Sigmoid colon (tissue), 6 donors: ENCODE measurements at regions not wholly inside any gene's neighbourhood (a gene's known extent, or its start where the extent isn't known, plus 50 kb on each side); places are given as distances from the start of the nearest gene placed in this dataset.

Experiments
- DNase-seq: peaks from one replicate; pipeline ENCODE4 v3.0.0-alpha.2; 2019
- H3K27ac ChIP-seq, 4 donors: fragments of 200-600 bp; sonication (generic); one replicate each; pipeline ENCODE4 v1.5.1; 2016 to 2019; ENCODE audit warnings: mild to moderate bottlenecking in 1 of 4
- H3K27me3 ChIP-seq, 3 donors: fragments of 200-600 bp; sonication (generic); one replicate each; pipeline ENCODE4 v1.5.1; 2019; ENCODE audit warnings: mild to moderate bottlenecking in 1 of 3
- H3K36me3 ChIP-seq, 4 donors: fragments of 200-600 bp; sonication (generic); one replicate each; pipeline ENCODE4 v1.5.1; 2016 to 2019
- H3K4me1 ChIP-seq, 4 donors: fragments of 200-600 bp; sonication (generic); one replicate each; pipeline ENCODE4 v1.5.1; 2017 to 2019
- H3K4me3 ChIP-seq, 4 donors: fragments of 200-600 bp; sonication (generic); one replicate each; pipeline ENCODE4 v1.5.1; 2017 to 2019; ENCODE audit warnings: mild to moderate bottlenecking in 2 of 4, moderate library complexity in 1 of 4
- H3K9me3 ChIP-seq, 4 donors: fragments of 200-600 bp in 3 of 4; sonication (generic) in 3 of 4; one replicate each; pipeline versions ENCODE4 v1.5.1 to v1.6.1; 2013 to 2019
- EP300 ChIP-seq, 4 donors: sonication (generic); formaldehyde crosslinking; IDR thresholded peaks; one replicate each; pipeline ENCODE4 v1.6.1; 2017; ENCODE audit warnings: antibody characterized with exemption in 4 of 4
- POLR2A ChIP-seq, 2 donors: fragments of 450-650 bp; IDR thresholded peaks; one replicate each; pipeline ENCODE4 v1.6.1; 2016; ENCODE audit warnings: antibody characterized with exemption in 2 of 2, mild to moderate bottlenecking in 2 of 2, moderate library complexity in 2 of 2
- POLR2AphosphoS5 ChIP-seq, 4 donors: sonication (generic); formaldehyde crosslinking; IDR thresholded peaks; one replicate each; pipeline ENCODE4 v1.6.1; 2017; ENCODE audit warnings: antibody characterized with exemption in 4 of 4
- WGBS, 2 donors: extraction: QIAGEN DNeasy Blood & Tissue Kit; methylation state at CpG; one replicate each; pipeline ENCODE4 v1.1.7; 2013; 5-methylcytosine and 5-hydroxymethylcytosine counted together
- intact Hi-C: fragments of 100-400 bp; cut with DNase I; formaldehyde crosslinking; loops from one replicate; pipeline ENCODE4 v1.15.1; 2023
- TF ChIP-seq, protein P1 (sequence below), 4 experiments: fragments of 450-650 bp in 3 of 4; fragments of 200-600 bp in 1 of 4; IDR thresholded peaks; one replicate each; pipeline ENCODE4 v1.5.1; 2016 to 2019; ENCODE audit warnings: antibody characterized with exemption in 4 of 4, mild to moderate bottlenecking in 3 of 4, moderate library complexity in 2 of 4
- donor health status: healthy with polysubstance abuse.
- donor health status: healthy.

DNA sequence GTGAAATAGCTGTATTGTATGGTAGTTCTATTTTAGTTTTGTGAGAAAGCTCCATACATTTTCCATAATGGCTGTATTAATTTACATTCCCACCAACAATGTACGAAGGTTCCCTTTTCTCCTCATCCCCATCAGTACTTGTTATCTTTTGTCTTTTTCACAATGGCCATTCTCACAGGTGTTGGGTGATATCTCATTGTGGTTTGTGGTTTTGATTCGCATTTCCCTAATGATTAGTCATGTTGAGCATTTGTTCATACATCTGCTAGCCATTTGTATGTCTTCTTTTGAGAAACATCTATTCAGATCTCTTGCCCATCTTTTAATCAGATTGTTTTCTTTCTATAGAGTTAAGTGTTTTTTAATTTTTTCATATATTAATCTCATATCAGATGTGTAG lies 931.9 kb downstream of the IGSF11 start:
- intact Hi-C loops, result no loop called here
- H3K4me3 ChIP-seq, result no peak overlapping the region
- DNase-seq, result no peak
- H3K4me1 ChIP-seq, result no peaks in the 10 kb centered on the region
- H3K9me3 ChIP-seq, result no peaks in the 10 kb centered on the region
- no peaks in the 10 kb centered on the region for H3K27me3 ChIP-seq
- no peaks in the 10 kb centered on the region for H3K36me3 ChIP-seq
- H3K27ac ChIP-seq, result no peak overlapping the region
- WGBS, 2 donors, result 63 to 75% methylated on average over 2 of the region's 2 CpGs
- TF ChIP-seq POLR2AphosphoS5 (IDR thresholded peaks at IDR 0.05) (no peak), POLR2A (IDR thresholded peaks at IDR 0.05) (no peak), EP300 (IDR thresholded peaks at IDR 0.05) (no peak)
- TF ChIP-seq, protein P1, sequence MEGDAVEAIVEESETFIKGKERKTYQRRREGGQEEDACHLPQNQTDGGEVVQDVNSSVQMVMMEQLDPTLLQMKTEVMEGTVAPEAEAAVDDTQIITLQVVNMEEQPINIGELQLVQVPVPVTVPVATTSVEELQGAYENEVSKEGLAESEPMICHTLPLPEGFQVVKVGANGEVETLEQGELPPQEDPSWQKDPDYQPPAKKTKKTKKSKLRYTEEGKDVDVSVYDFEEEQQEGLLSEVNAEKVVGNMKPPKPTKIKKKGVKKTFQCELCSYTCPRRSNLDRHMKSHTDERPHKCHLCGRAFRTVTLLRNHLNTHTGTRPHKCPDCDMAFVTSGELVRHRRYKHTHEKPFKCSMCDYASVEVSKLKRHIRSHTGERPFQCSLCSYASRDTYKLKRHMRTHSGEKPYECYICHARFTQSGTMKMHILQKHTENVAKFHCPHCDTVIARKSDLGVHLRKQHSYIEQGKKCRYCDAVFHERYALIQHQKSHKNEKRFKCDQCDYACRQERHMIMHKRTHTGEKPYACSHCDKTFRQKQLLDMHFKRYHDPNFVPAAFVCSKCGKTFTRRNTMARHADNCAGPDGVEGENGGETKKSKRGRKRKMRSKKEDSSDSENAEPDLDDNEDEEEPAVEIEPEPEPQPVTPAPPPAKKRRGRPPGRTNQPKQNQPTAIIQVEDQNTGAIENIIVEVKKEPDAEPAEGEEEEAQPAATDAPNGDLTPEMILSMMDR (IDR thresholded peaks at IDR 0.05), result no peak

DNA sequence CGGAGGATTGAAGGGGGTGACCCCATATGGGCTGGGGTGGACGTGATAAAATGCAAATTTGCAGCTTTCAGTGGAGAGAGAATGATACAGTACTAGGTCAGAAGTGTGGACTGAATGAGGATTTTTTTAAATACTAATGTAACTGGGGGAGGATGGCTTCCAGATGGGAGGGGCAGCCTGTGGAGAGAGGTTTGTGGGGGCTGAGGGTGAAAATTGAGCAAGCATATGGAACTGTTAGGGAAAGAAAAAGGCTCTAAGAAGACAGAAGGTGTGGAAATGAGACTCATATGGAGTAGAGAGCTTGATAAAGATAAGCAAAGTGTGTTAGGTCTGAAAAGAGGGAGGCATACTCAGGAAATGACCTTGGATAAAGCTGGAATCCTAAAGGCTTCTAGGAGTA lies 926.4 kb downstream of the IGSF11 start:
- intact Hi-C loops, result no loop called here
- H3K27me3 ChIP-seq, result no peaks in the 10 kb centered on the region
- TF ChIP-seq POLR2AphosphoS5 (IDR thresholded peaks at IDR 0.05) (no peak), EP300 (IDR thresholded peaks at IDR 0.05) (no peak), POLR2A (IDR thresholded peaks at IDR 0.05) (no peak)
- TF ChIP-seq, protein P1 (IDR thresholded peaks at IDR 0.05), result no peak
- H3K4me1 ChIP-seq, result no peaks in the 10 kb centered on the region
- no peaks in the 10 kb centered on the region for H3K9me3 ChIP-seq
- no peak overlapping the region for H3K27ac ChIP-seq
- WGBS, 2 donors, result 57 to 71% methylated on average over 2 of the region's 2 CpGs
- H3K4me3 ChIP-seq, result no peak overlapping the region
- H3K36me3 ChIP-seq, result no peaks in the 10 kb centered on the region
- DNase-seq, result no peak

DNA sequence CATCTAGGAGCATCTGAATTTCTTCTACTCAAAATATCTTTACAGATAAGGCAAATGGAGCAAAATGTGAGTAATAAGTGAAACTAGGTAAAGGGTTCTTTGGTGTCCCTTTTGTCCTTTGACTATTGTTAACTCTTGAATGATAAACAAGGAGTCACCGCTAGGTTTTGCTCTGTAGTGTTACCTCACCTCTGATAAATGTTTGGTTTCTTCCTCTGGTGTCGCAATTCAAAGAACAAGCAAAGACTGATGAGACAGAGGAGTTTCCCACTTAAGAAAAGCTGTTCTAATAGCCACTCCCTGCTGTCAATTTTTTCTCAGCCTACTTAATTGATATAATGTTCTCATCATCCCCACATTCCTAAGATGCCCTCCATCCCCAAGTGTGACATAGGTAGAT lies 925.9 kb downstream of the IGSF11 start:
- H3K27ac ChIP-seq, result no peak overlapping the region
- TF ChIP-seq POLR2A (IDR thresholded peaks at IDR 0.05) (no peak), EP300 (IDR thresholded peaks at IDR 0.05) (no peak), POLR2AphosphoS5 (IDR thresholded peaks at IDR 0.05) (no peak)
- TF ChIP-seq, protein P1 (IDR thresholded peaks at IDR 0.05), result no peak
- no peaks in the 10 kb centered on the region for H3K4me1 ChIP-seq
- H3K4me3 ChIP-seq, result no peak overlapping the region
- 73 to 85% methylated on average over 2 of the region's 2 CpGs for WGBS, 2 donors
- intact Hi-C loops, result no loop called here
- H3K27me3 ChIP-seq, result no peaks in the 10 kb centered on the region
- H3K9me3 ChIP-seq, result no peaks in the 10 kb centered on the region
- DNase-seq, result no peak
- no peaks in the 10 kb centered on the region for H3K36me3 ChIP-seq

DNA sequence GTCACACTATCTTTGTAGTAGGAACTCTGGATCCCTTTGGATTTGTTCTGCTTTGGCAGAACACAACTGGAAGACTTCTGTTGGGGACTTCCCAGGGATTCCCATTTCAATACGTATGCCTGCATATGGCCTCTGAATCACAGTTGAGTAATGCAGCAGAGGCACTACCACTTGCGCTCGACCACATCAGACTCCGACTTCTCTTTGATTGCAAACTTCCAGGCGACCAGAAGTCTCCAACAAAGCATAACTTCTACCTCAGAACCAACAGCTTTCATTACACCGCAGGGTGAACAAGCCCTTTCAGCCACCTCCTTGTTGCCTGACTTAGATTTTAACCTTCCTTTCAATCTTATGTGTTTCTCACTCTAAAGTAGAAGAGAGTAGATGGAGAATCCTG lies 924.4 kb downstream of the IGSF11 start:
- Histone ChIP-seq H3K4me3 (no peak overlapping the region), H3K27me3 (no peaks in the 10 kb centered on the region), H3K27ac (no peak overlapping the region), H3K4me1 (no peaks in the 10 kb centered on the region), H3K9me3 (no peaks in the 10 kb centered on the region), H3K36me3 (no peaks in the 10 kb centered on the region)
- 85 to 86% methylated on average over 6 of the region's 6 CpGs for WGBS, 2 donors
- no peak for DNase-seq
- TF ChIP-seq, protein P1 (IDR thresholded peaks at IDR 0.05), result no peak
- TF ChIP-seq EP300 (IDR thresholded peaks at IDR 0.05) (no peak), POLR2A (IDR thresholded peaks at IDR 0.05) (no peak), POLR2AphosphoS5 (IDR thresholded peaks at IDR 0.05) (no peak)
- intact Hi-C loops, result no loop called here

DNA sequence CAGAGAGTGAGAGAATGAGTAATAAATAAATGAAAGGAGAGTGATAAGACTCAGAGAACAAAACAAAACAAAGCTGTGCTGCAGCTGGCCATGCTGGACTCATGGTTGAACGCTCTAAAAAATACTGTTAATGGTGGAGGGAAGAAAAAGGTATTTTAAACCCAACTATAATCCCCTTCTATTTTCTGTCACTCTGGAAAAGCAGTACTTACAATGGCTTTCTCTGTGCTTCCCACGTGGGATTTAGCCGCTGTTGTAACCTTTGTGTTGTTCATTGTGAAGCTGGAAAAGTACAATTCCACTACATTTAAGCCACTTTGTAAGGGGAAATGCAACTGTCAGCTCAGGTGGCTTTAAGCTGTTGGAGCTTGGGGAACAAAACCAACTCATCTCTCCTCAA lies 917.7 kb downstream of the IGSF11 start:
- Histone ChIP-seq H3K4me3 (no peak overlapping the region), H3K36me3 (no peaks in the 10 kb centered on the region), H3K4me1 (no peaks in the 10 kb centered on the region), H3K27ac (no peak overlapping the region), H3K27me3 (no peaks in the 10 kb centered on the region), H3K9me3 (no peaks in the 10 kb centered on the region)
- intact Hi-C loops, result no loop called here
- DNase-seq, result no peak
- TF ChIP-seq POLR2A (IDR thresholded peaks at IDR 0.05) (no peak), EP300 (IDR thresholded peaks at IDR 0.05) (no peak), POLR2AphosphoS5 (IDR thresholded peaks at IDR 0.05) (no peak)
- TF ChIP-seq, protein P1 (IDR thresholded peaks at IDR 0.05), result no peak
- WGBS, 2 donors, result 63 to 66% methylated on average over 3 of the region's 3 CpGs
